ENCODE measurements at regions not wholly inside any gene's neighbourhood (a gene's known extent, or its start where the extent isn't known, plus 50 kb on each side); places are given as distances from the start of the nearest gene placed in this dataset.

DNA sequence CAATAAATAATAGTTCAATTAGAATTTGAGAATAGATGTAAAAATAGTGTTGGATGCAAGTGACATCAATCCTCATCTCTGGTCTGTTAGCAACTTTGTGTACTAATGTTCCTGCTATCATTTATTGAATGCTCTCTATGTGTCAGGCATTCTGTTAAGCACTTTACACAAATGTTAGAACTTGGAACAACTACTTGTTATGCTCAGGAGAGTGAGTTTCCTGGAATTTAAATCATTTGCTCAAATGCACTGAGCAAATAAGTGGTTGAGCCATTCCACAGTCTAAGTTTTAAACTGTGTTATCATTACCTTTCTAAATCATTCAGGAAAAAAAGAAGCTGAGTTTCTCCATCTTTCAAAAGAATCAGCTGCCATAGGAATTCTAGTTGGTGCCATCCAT is 1327.3 kb upstream of the GOT2 start:
- TF ChIP-seq CREB1 (CRISPR knock-in tag; IDR thresholded peaks at IDR 0.05; ENCODE audit: low read depth) (no peak), POLR2AphosphoS5 (IDR thresholded peaks at IDR 0.05; ENCODE audit: low read depth) (no peak), EZH2 (IDR thresholded peaks at IDR 0.05; ENCODE audit: low read depth, unreplicated experiment) (no peak), EZH2phosphoT487 (IDR thresholded peaks at IDR 0.05; ENCODE audit: unreplicated experiment) (no peak)
- TF ChIP-seq, protein P1, sequence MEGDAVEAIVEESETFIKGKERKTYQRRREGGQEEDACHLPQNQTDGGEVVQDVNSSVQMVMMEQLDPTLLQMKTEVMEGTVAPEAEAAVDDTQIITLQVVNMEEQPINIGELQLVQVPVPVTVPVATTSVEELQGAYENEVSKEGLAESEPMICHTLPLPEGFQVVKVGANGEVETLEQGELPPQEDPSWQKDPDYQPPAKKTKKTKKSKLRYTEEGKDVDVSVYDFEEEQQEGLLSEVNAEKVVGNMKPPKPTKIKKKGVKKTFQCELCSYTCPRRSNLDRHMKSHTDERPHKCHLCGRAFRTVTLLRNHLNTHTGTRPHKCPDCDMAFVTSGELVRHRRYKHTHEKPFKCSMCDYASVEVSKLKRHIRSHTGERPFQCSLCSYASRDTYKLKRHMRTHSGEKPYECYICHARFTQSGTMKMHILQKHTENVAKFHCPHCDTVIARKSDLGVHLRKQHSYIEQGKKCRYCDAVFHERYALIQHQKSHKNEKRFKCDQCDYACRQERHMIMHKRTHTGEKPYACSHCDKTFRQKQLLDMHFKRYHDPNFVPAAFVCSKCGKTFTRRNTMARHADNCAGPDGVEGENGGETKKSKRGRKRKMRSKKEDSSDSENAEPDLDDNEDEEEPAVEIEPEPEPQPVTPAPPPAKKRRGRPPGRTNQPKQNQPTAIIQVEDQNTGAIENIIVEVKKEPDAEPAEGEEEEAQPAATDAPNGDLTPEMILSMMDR (conservative IDR thresholded peaks at IDR 0.05; ENCODE audit: low read depth in 2 of 2) = no peak
- TF ChIP-seq, protein P2, sequence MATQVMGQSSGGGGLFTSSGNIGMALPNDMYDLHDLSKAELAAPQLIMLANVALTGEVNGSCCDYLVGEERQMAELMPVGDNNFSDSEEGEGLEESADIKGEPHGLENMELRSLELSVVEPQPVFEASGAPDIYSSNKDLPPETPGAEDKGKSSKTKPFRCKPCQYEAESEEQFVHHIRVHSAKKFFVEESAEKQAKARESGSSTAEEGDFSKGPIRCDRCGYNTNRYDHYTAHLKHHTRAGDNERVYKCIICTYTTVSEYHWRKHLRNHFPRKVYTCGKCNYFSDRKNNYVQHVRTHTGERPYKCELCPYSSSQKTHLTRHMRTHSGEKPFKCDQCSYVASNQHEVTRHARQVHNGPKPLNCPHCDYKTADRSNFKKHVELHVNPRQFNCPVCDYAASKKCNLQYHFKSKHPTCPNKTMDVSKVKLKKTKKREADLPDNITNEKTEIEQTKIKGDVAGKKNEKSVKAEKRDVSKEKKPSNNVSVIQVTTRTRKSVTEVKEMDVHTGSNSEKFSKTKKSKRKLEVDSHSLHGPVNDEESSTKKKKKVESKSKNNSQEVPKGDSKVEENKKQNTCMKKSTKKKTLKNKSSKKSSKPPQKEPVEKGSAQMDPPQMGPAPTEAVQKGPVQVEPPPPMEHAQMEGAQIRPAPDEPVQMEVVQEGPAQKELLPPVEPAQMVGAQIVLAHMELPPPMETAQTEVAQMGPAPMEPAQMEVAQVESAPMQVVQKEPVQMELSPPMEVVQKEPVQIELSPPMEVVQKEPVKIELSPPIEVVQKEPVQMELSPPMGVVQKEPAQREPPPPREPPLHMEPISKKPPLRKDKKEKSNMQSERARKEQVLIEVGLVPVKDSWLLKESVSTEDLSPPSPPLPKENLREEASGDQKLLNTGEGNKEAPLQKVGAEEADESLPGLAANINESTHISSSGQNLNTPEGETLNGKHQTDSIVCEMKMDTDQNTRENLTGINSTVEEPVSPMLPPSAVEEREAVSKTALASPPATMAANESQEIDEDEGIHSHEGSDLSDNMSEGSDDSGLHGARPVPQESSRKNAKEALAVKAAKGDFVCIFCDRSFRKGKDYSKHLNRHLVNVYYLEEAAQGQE (IDR thresholded peaks at IDR 0.05; ENCODE audit: unreplicated experiment) = no peak
